Activated CD4-positive, alpha-beta T cell treated with anti-CD3 and anti-CD28 coated beads, Interleukin-2, amount 10 ng/mL, durations not matched to agents 7 days and 5 days (primary cell): ENCODE measurements at regions not wholly inside any gene's neighbourhood (a gene's known extent, or its start where the extent isn't known, plus 50 kb on each side); places are given as distances from the start of the nearest gene placed in this dataset.

ENCODE experiments used
- CTCF ChIA-PET: fragments of 350-600 bp; sonication (Branson Sonifier 250); formaldehyde crosslinking; loops from one replicate; lab custom pipeline; 2021; ENCODE audit warnings: antibody characterized with exemption; lab: Charles Lee
- POLR2A ChIA-PET: fragments of 350-600 bp; sonication (Branson Sonifier 250); formaldehyde crosslinking; loops from one replicate; lab custom pipeline; 2021; ENCODE audit warnings: antibody characterized with exemption; lab: Charles Lee
- DNase-seq: peaks from one replicate; pipeline ENCODE4 v3.0.0-alpha.2; 2020
- H3K27ac Mint-ChIP-seq: one replicate; pipeline ENCODE4 v1.8.0; 2021; ENCODE audit warnings: mild to moderate bottlenecking, moderate library complexity, mixed read lengths
- H3K27me3 Mint-ChIP-seq: one replicate; pipeline ENCODE4 v1.8.0; 2021; ENCODE audit warnings: mixed read lengths
- H3K36me3 Mint-ChIP-seq: one replicate; pipeline ENCODE4 v1.8.0; 2021; ENCODE audit warnings: low read depth, mixed read lengths
- H3K4me1 Mint-ChIP-seq: one replicate; pipeline ENCODE4 v1.8.0; 2021; ENCODE audit warnings: mixed read lengths
- H3K4me3 Mint-ChIP-seq: one replicate; pipeline ENCODE4 v1.8.0; 2021; ENCODE audit warnings: mild to moderate bottlenecking, moderate library complexity, mixed read lengths
- H3K9me3 Mint-ChIP-seq: one replicate; pipeline ENCODE4 v1.8.0; 2021; ENCODE audit warnings: mixed read lengths

- CTCF ChIA-PET, result no interaction called here
- Mint-ChIP-seq H3K27me3 (no peaks in the 10 kb centered on the region), H3K4me3 (no peak overlapping the region), H3K4me1 (no peaks in the 10 kb centered on the region), H3K9me3 (no peaks in the 10 kb centered on the region), H3K36me3 (no peaks in the 10 kb centered on the region), H3K27ac (no peak overlapping the region)
- POLR2A ChIA-PET, result no interaction called here
- DNase-seq, result no peak
Observed at GRCh38 chr13:80591976-80592740, 251.2 kb upstream of the SPRY2 start.

- CTCF ChIA-PET, result no interaction called here
- Mint-ChIP-seq H3K27me3 (no peaks in the 10 kb centered on the region), H3K4me3 (no peak overlapping the region), H3K27ac (no peak overlapping the region), H3K4me1 (no peaks in the 10 kb centered on the region), H3K9me3 (no peaks in the 10 kb centered on the region), H3K36me3 (no peaks in the 10 kb centered on the region)
- DNase-seq, result no peak
- POLR2A ChIA-PET, result no interaction called here
Observed at GRCh38 chr13:80590551-80590950, 249.6 kb upstream of the SPRY2 start.

- no peaks in the 10 kb centered on the region for H3K27me3 Mint-ChIP-seq
- CTCF ChIA-PET, result no interaction called here
- DNase-seq, result no peak
- H3K4me3 Mint-ChIP-seq, result no peak overlapping the region
- H3K27ac Mint-ChIP-seq, result no peak overlapping the region
- no peaks in the 10 kb centered on the region for H3K4me1 Mint-ChIP-seq
- H3K9me3 Mint-ChIP-seq, result no peaks in the 10 kb centered on the region
- no peaks in the 10 kb centered on the region for H3K36me3 Mint-ChIP-seq
- POLR2A ChIA-PET, result no interaction called here
Observed at GRCh38 chr13:80586356-80586755, 245.4 kb upstream of the SPRY2 start.

- Mint-ChIP-seq H3K9me3 (no peaks in the 10 kb centered on the region), H3K36me3 (no peaks in the 10 kb centered on the region), H3K27ac (no peak overlapping the region), H3K27me3 (no peaks in the 10 kb centered on the region), H3K4me1 (no peaks in the 10 kb centered on the region), H3K4me3 (no peak overlapping the region)
- CTCF ChIA-PET, result no interaction called here
- no peak for DNase-seq
- POLR2A ChIA-PET, result no interaction called here
Observed at GRCh38 chr13:80585531-80585930, 244.6 kb upstream of the SPRY2 start.

- H3K9me3 Mint-ChIP-seq, result no peaks in the 10 kb centered on the region
- DNase-seq, result no peak
Observed at GRCh38 chr13:80584785-80585184, 243.9 kb upstream of the SPRY2 start.

GRCh38 chr13:80584306-80584705, 243.4 kb upstream of the SPRY2 start:
- DNase-seq, result no peak
- Mint-ChIP-seq H3K36me3 (no peaks in the 10 kb centered on the region), H3K4me1 (no peaks in the 10 kb centered on the region), H3K27me3 (no peaks in the 10 kb centered on the region), H3K4me3 (no peak overlapping the region), H3K9me3 (no peaks in the 10 kb centered on the region), H3K27ac (no peak overlapping the region)
- POLR2A ChIA-PET, result no interaction called here
- CTCF ChIA-PET, result no interaction called here

More at GRCh38 chr13:80584785-80585184, 243.9 kb upstream of the SPRY2 start:
- H3K4me3 Mint-ChIP-seq, result no peak overlapping the region
- no peaks in the 10 kb centered on the region for H3K27me3 Mint-ChIP-seq
- ChIA-PET CTCF (no interaction called here), POLR2A (no interaction called here)
- H3K27ac Mint-ChIP-seq, result no peak overlapping the region
- no peaks in the 10 kb centered on the region for H3K4me1 Mint-ChIP-seq
- H3K36me3 Mint-ChIP-seq, result no peaks in the 10 kb centered on the region

GRCh38 chr13:80577926-80578670, 237.2 kb upstream of the SPRY2 start:
- POLR2A ChIA-PET, result no interaction called here
- no peaks in the 10 kb centered on the region for H3K4me1 Mint-ChIP-seq
- H3K27ac Mint-ChIP-seq, result no peak overlapping the region
- H3K4me3 Mint-ChIP-seq, result no peak overlapping the region
- CTCF ChIA-PET, result interaction anchor here (0.8 kb wide), 1 partner anchor 844 kb away, joined by 3 read pairs; no protein-coding TSS in a partner anchor
- no peaks in the 10 kb centered on the region for H3K36me3 Mint-ChIP-seq
- peaks cover 6% of the 10 kb centered on the region for H3K9me3 Mint-ChIP-seq
- no peaks in the 10 kb centered on the region for H3K27me3 Mint-ChIP-seq
- DNase-seq, result no peak

GRCh38 chr13:80577285-80577684, 236.4 kb upstream of the SPRY2 start:
- Mint-ChIP-seq H3K4me3 (no peak overlapping the region), H3K4me1 (no peaks in the 10 kb centered on the region), H3K27ac (no peak overlapping the region), H3K27me3 (no peaks in the 10 kb centered on the region), H3K36me3 (no peaks in the 10 kb centered on the region), H3K9me3 (peaks cover 6% of the 10 kb centered on the region)
- ChIA-PET CTCF (no interaction called here), POLR2A (no interaction called here)
- no peak for DNase-seq

- ChIA-PET CTCF (no interaction called here), POLR2A (interaction anchor here (0.6 kb wide), 1 partner anchor 160 kb away, joined by 4 read pairs; no protein-coding TSS in a partner anchor)
- Mint-ChIP-seq H3K27ac (no peak overlapping the region), H3K27me3 (no peaks in the 10 kb centered on the region), H3K4me3 (no peak overlapping the region), H3K4me1 (no peaks in the 10 kb centered on the region), H3K9me3 (peaks cover 6% of the 10 kb centered on the region), H3K36me3 (no peaks in the 10 kb centered on the region)
- DNase-seq, result no peak
Observed at GRCh38 chr13:80574113-80574850, 233.4 kb upstream of the SPRY2 start.

GRCh38 chr13:80572923-80573316, 232.0 kb upstream of the SPRY2 start:
- Mint-ChIP-seq H3K4me1 (no peaks in the 10 kb centered on the region), H3K27me3 (no peaks in the 10 kb centered on the region), H3K27ac (no peak overlapping the region), H3K9me3 (peaks cover 2% of the 10 kb centered on the region), H3K4me3 (no peak overlapping the region), H3K36me3 (no peaks in the 10 kb centered on the region)
- ChIA-PET CTCF (no interaction called here), POLR2A (no interaction called here)
- DNase-seq, result no peak

- Mint-ChIP-seq H3K9me3 (peaks cover 2% of the 10 kb centered on the region), H3K27ac (no peak overlapping the region), H3K4me3 (no peak overlapping the region), H3K27me3 (no peaks in the 10 kb centered on the region), H3K36me3 (no peaks in the 10 kb centered on the region), H3K4me1 (no peaks in the 10 kb centered on the region)
- ChIA-PET CTCF (no interaction called here), POLR2A (no interaction called here)
- DNase-seq, result no peak
Observed at GRCh38 chr13:80572308-80572922, 231.5 kb upstream of the SPRY2 start.

GRCh38 chr13:80571346-80572307, 230.7 kb upstream of the SPRY2 start:
- no peak overlapping the region for H3K4me3 Mint-ChIP-seq
- H3K9me3 Mint-ChIP-seq, result peaks cover 2% of the 10 kb centered on the region
- ChIA-PET CTCF (no interaction called here), POLR2A (no interaction called here)
- no peaks in the 10 kb centered on the region for H3K36me3 Mint-ChIP-seq
- H3K4me1 Mint-ChIP-seq, result no peaks in the 10 kb centered on the region
- no peak for DNase-seq
- no peaks in the 10 kb centered on the region for H3K27me3 Mint-ChIP-seq
- H3K27ac Mint-ChIP-seq, result no peak overlapping the region
